ENCODE measurements at regions not wholly inside any gene's neighbourhood (a gene's known extent, or its start where the extent isn't known, plus 50 kb on each side); places are given as distances from the start of the nearest gene placed in this dataset.
"Not testable (repeated sequence)": the region's sequence is repeated elsewhere in the genome, so short reads cannot be mapped to it uniquely, and the experiment has no call there.

- DNase-seq, result not testable (repeated sequence)
Observed at GRCh38 chr21:6363591-6363990, 4157.8 kb upstream of the TPTE start.

DNA sequence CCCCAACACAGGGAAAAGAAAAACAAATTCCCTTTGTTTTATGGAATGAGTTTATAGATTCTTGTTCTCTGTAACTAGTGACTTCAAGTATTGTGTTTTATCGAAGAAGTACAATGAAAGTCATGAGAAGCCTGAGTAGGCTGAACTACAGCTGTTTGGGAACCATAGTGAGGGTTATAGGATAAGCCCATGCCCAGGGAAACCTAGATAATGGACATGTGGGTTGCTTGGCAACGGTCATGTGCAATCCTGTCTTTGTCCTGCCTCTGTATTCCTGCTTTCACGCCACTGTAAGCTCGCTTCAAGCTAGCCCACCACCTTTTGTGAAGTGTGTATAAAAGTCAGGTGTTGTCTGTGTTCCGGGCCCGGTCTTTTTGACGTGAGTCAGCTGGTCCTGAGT, 4152.6 kb upstream of the TPTE start:
- DNase-seq, result not testable (repeated sequence)

GRCh38 chr21:6373253-6373652, 4148.1 kb upstream of the TPTE start:
- not testable (repeated sequence) for DNase-seq

GRCh38 chr21:6374232-6374631, 4147.2 kb upstream of the TPTE start:
- DNase-seq, result peak; percentile 58

- peak; percentile 39 for DNase-seq
Observed at GRCh38 chr21:6374926-6375325, 4146.5 kb upstream of the TPTE start.

GRCh38 chr21:6375776-6376175, 4145.6 kb upstream of the TPTE start:
- DNase-seq, result not testable (repeated sequence)

DNA sequence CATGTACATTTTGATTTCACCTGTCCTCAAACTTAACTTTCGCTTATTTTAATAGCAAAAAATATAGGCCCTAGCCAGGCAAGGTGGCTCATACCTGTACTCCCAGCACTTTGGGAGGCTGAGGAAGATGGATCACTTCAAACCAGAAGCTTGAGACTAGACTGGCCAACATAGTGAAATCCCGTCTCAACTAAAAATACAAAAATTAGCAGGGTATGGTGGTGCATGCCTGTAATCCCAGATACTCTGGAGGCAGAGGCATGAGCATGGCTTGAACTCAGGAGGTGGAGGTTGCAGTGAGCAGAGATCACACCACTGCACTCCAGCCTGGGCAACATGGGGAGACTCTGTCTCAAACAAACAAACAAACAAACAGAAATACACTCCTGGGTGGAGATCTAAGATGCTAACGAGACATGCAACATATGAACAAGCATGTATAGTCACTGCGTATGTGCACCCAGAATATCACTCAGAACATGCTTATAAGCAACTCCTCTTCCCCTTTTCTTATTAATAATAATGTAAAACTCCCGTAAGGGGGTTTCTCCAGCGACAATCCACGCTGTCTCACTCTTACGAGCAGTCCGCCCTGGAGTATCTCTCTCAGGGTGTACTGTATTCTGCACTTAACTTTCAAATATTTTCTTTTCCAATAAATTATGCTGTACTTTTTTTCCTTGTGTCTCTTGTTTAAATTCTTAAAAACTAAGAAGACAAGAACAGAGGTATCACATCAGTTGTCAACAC, 4144.9 kb upstream of the TPTE start:
- DNase-seq, result not testable (repeated sequence)

All from activated CD8-positive, alpha-beta memory T cell treated with anti-CD3 and anti-CD28 coated beads, Interleukin-2, amount 50 U/mL, for 48 hours (primary cell).